ENCODE measurements at regions not wholly inside any gene's neighbourhood (a gene's known extent, or its start where the extent isn't known, plus 50 kb on each side); places are given as distances from the start of the nearest gene placed in this dataset.

GRCh38 chr13:47251771-47252170 lies 354.9 kb upstream of the HTR2A start:
- no peak for DNase-seq (ENCODE audit: low read depth, low spot score)

GRCh38 chr13:47250146-47250545 lies 353.3 kb upstream of the HTR2A start:
- DNase-seq (ENCODE audit: low read depth, low spot score): no peak

- DNase-seq (ENCODE audit: low read depth, low spot score): no peak
These were observed 352.4 kb upstream of the HTR2A start for GRCh38 chr13:47249266-47249665.

DNA sequence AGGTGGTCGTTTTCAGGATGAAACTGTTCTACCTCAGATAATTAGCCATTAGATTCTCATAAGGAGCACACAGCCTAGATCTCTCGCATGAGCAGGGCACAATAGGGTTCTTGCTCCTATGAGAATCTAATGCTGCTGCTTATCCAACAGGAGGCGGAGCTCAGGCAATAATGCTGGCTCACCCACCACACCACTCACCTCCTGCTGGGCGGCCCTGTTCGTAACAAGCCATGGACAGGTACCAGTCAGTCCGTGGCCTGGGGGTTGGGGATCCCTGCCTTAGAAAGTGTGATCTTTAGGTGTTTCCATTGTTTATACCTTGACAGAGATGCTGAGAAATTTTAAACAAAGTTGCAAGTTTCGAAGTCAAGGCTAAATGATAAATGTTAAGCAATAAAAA lies 344.6 kb upstream of the HTR2A start:
- no peak for DNase-seq (ENCODE audit: low read depth, low spot score)

DNA sequence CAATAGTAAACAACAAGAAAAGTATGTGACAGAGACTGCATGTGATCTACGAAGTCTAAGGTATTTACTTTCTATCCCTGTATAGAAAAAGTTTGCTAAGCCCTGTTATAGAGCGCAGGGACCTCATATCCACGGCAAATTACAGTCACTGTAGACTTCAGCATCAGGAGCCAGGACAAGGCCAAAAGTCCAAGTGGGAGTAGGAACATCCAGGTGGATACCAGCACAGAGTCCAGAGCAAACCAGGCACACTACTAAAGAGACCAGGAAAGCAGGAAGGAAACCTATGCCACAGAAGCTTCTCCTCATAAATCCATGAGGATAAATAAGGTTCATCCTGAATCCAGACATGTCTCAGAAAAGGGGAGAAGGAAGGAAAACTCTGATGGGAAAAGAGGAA lies 342.2 kb upstream of the HTR2A start:
- DNase-seq (ENCODE audit: low read depth, low spot score): no peak

DNA sequence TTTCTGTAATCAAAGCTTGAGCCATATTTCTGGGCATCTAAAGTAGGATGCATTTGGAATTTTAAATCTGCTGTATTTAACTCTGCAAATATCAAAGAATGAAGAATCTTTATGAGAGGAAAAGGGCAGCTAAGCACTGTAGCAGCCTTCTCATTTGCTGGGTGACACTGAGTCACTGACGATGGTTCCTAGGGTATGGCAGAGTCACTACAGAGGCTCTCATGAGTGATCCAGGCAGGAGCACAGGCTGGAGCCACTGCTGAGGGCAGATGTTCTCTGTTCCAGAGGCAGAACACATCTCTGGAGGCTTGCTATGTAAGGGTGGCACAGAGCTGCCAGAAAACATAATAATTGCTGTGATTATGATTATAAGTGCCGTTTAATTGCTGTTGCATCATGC lies 340.7 kb upstream of the HTR2A start:
- DNase-seq (ENCODE audit: low read depth, low spot score): no peak

DNA sequence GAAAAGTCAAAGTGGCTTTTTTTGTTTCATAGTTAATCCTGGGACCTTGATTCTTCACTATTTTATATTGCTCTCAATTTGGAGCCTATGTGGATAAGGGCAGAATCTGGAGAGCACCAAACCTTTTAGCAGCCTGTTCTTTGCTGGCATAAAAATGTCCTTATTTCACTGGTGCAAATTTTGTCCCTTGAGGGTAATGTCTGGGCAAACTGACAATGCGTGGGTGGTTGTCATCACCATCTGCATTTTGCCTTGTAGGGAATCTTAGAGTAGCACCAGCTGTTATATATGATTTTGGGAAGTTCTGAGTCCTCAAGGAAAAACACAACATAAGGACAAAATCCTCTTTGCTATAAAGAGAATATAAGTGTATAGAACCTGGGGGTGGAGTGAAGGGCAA lies 336.9 kb upstream of the HTR2A start:
- DNase-seq (ENCODE audit: low read depth, low spot score): no peak

DNA sequence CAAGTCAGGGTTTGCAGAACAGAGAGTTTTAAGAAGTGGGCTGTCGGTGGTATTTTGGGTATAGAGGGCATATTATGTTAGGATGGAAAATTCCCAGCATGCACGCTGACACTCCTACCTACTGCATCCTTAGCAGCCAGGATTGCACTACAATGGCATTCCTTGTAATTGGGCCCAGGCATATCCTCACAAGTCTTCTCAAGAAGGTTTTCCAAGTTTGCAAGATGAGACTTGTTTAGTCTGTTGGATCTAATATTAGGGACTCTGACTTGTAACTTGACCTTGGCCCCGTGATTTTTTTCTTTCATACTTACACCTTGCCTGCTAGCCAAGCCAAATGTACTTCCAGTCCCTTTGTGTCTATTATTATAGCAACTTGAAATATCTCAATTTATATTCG lies 335.7 kb upstream of the HTR2A start:
- no peak for DNase-seq (ENCODE audit: low read depth, low spot score)

DNA sequence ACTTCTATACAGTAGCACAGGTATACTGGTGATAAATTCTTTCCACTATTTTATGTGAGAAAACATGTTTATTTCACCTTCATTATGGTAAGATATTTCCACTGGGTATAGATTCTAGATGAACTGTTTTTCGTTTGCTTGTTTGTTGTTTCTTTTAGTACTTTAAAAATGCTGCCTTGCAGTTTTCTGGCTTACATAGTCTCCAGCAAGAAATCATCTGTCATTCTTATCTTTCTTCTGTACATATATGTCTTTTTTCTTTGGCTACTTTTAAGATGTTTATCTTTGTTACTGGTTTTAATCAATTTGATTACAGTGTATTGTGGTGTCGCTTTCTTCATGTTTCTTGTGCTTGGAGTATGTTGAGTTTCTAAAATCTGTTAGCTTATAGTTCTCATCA lies 333.3 kb upstream of the HTR2A start:
- DNase-seq (ENCODE audit: low read depth, low spot score): no peak

DNA sequence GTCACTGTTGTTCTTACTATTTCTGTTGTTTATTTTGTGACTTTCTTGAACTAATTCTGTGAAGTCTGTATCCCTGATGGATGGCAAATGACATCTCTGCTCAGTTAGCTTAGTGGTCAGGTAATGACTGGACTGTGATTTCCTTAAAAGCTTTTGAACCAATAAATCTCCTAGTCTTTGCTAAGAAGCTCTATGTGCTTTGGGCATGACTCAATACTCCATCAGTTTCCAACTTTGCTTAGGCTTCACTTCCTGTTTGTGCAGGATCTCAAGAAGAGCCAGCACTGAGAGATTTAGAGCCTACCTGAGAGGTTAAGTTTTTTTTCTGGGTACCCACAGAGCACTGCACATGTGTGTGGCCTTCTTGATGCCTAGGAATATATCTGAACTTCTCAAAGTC lies 329.7 kb upstream of the HTR2A start:
- no peak for DNase-seq (ENCODE audit: low read depth, low spot score)

- DNase-seq (ENCODE audit: low read depth, low spot score): no peak
These were observed 323.7 kb upstream of the HTR2A start for GRCh38 chr13:47220453-47221140.

DNA sequence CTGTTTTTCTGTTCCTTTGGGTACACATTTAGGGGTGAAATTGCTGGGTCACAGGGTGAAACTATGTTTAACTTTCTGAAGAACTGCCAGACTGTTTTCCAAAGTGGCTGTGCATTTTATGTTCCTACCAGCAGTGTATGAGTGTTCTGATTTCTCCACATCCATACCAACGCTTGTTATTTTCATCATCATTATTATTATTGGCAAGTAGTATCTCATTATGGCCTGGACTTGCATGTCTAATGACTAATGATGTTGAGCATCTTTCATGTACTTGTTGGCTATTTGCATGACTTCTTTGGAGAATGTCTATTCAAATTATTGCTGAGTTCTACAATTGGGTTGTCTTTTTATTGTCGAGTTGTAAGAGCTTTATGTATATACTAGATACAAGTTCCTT lies 321.8 kb upstream of the HTR2A start:
- DNase-seq (ENCODE audit: low read depth, low spot score): no peak

DNA sequence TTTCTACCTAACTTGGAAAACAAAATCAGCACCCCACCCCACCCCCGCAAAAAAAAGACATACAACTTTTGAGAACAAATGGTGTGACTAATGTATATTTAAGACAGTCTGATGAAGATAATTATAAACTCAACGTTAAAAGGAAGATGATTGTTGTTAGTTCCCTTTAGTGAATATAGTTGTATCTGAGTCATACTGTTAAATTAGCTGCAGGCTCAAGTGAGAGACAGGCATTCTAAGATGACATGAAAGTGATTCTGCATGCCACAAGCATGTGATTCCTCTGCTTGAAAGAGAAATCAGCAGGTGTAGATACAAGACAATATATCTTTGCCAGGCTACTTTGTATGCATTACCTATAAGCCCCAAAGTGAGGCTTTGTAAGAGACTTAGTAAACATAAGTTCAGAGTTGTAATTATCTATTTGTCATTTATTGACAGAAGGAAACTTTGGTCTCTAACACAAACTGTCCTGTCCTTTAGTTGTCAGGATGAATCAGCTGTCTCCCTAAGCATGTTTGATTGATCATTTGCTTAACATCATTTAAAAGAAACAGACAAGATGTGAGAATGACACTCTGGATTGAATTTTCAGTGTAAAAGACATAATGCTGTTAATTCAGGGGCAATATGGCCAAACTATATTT lies 319.4 kb upstream of the HTR2A start:
- no peak for DNase-seq (ENCODE audit: low read depth, low spot score)

- DNase-seq (ENCODE audit: low read depth, low spot score): peak; percentile 9
These were observed 318.9 kb upstream of the HTR2A start for GRCh38 chr13:47215736-47216135.

GRCh38 chr13:47213047-47213446 lies 316.2 kb upstream of the HTR2A start:
- DNase-seq (ENCODE audit: low read depth, low spot score): no peak

- peak; percentile 33 for DNase-seq (ENCODE audit: low read depth, low spot score)
These were observed 314.3 kb upstream of the HTR2A start for GRCh38 chr13:47211106-47211505.

- no peak for DNase-seq (ENCODE audit: low read depth, low spot score)
These were observed 309.3 kb upstream of the HTR2A start for GRCh38 chr13:47206111-47206510.

DNA sequence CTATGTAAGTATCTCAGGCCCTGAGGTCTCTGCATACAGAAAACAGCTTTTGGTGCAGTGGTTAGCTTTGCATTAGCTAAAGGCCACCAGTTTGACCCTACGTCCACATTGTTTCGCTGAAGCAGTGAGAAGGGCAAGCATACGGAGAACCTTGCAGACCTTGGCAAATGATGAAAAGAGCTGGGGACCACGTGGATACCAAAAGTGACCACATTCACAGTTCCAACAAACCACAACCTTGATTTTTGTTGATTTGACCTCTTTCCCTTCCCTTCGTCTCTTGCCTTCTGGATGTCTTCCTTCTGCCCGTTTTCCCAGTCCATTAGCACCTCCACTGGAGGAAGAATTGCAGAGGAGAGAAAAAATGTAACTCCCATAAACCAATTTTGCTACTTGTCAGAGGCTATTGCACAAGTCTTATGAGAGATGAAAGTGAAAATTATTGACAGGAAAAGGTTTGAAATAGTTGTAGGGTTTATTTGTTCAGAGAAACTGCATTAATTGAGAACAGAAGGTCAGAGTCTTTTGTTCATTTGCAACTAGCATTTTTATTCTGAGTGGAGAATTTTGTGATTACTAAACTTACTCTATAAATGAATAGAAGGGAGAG lies 293.9 kb upstream of the HTR2A start:
- no peak for DNase-seq (ENCODE audit: low read depth, low spot score)

- no peak for DNase-seq (ENCODE audit: low read depth, low spot score)
These were observed 291.9 kb upstream of the HTR2A start for GRCh38 chr13:47188802-47189201.

GRCh38 chr13:47186471-47186870 lies 289.6 kb upstream of the HTR2A start:
- no peak for DNase-seq (ENCODE audit: low read depth, low spot score)

- no peak for DNase-seq (ENCODE audit: low read depth, low spot score)
These were observed 287.5 kb upstream of the HTR2A start for GRCh38 chr13:47184321-47184720.

GRCh38 chr13:47179321-47179720 lies 282.5 kb upstream of the HTR2A start:
- DNase-seq (ENCODE audit: low read depth, low spot score): no peak

Measured in iPS DF 19.7 (cell line).